DMS114 treated with DMSO at 0.1 percent for 48 hours (cell line): ENCODE measurements at regions not wholly inside any gene's neighbourhood (a gene's known extent, or its start where the extent isn't known, plus 50 kb on each side); places are given as distances from the start of the nearest gene placed in this dataset.
"Not testable (repeated sequence)": the region's sequence is repeated elsewhere in the genome, so short reads cannot be mapped to it uniquely, and the experiment has no call there.

Source experiments
- DNase-seq: peaks from one replicate; lab custom pipeline; 2025; ENCODE audit not compliant: unreplicated experiment; lab: John Stamatoyannopoulos, UW

- not testable (repeated sequence) for DNase-seq
Observed at GRCh38 chr1:120658622-120659021, 65.1 kb upstream of the NBPF26 start.

GRCh38 chr1:120659133-120659532 lies 64.6 kb upstream of the NBPF26 start:
- DNase-seq: not testable (repeated sequence)

GRCh38 chr1:120664376-120665249 lies 59.1 kb upstream of the NBPF26 start:
- DNase-seq: not testable (repeated sequence)

- DNase-seq: not testable (repeated sequence)
Observed at GRCh38 chr1:120665250-120665577, 58.5 kb upstream of the NBPF26 start.

- not testable (repeated sequence) for DNase-seq
Observed at GRCh38 chr1:120668187-120668586, 55.6 kb upstream of the NBPF26 start.
